ENCODE measurements at regions not wholly inside any gene's neighbourhood (a gene's known extent, or its start where the extent isn't known, plus 50 kb on each side); places are given as distances from the start of the nearest gene placed in this dataset.

- TF ChIP-seq, protein P1, sequence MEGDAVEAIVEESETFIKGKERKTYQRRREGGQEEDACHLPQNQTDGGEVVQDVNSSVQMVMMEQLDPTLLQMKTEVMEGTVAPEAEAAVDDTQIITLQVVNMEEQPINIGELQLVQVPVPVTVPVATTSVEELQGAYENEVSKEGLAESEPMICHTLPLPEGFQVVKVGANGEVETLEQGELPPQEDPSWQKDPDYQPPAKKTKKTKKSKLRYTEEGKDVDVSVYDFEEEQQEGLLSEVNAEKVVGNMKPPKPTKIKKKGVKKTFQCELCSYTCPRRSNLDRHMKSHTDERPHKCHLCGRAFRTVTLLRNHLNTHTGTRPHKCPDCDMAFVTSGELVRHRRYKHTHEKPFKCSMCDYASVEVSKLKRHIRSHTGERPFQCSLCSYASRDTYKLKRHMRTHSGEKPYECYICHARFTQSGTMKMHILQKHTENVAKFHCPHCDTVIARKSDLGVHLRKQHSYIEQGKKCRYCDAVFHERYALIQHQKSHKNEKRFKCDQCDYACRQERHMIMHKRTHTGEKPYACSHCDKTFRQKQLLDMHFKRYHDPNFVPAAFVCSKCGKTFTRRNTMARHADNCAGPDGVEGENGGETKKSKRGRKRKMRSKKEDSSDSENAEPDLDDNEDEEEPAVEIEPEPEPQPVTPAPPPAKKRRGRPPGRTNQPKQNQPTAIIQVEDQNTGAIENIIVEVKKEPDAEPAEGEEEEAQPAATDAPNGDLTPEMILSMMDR (IDR thresholded peaks at IDR 0.05): no peak
- no peak for TF ChIP-seq POLR2A (IDR thresholded peaks at IDR 0.05)
Measured at GRCh38 chr2:188881434-188881833, 92.7 kb upstream of the COL3A1 start.

Measured in Peyer's patch (tissue), 4 donors.